Prostate gland (tissue), 2 donors: ENCODE measurements at regions not wholly inside any gene's neighbourhood (a gene's known extent, or its start where the extent isn't known, plus 50 kb on each side); places are given as distances from the start of the nearest gene placed in this dataset.
"Not testable (repeated sequence)": the region's sequence is repeated elsewhere in the genome, so short reads cannot be mapped to it uniquely, and the experiment has no call there.

Experiments
- DNase-seq: peaks from one replicate; pipeline ENCODE4 v3.0.0-alpha.2; 2019; ENCODE audit warnings: low spot score
- H3K27ac ChIP-seq, 2 donors: fragments of 200-600 bp; sonication (generic); 2 replicates each; pipeline ENCODE4 v1.5.1; 2017 to 2019
- H3K27me3 ChIP-seq: fragments of 200-600 bp; sonication (generic); replicated peaks from 2 replicates; pipeline ENCODE4 v1.5.1; 2019; ENCODE audit not compliant: insufficient read depth
- H3K36me3 ChIP-seq, 2 donors: fragments of 200-600 bp; sonication (generic); 1 replicate in 1 of 2; 2 replicates in 1 of 2; pipeline versions ENCODE4 v1.5.1 to v1.8.1; 2017 to 2019
- H3K4me1 ChIP-seq: fragments of 200-600 bp; sonication (generic); replicated peaks from 2 replicates; pipeline ENCODE4 v1.5.1; 2019
- H3K4me3 ChIP-seq, 2 donors: fragments of 200-600 bp; sonication (generic); 2 replicates each; pipeline ENCODE4 v1.5.1; 2017 to 2019
- H3K9me3 ChIP-seq: fragments of 200-600 bp; sonication (generic); 2 replicates; pipeline ENCODE4 v1.5.1; 2017
- POLR2A ChIP-seq: fragments of 450-650 bp; IDR thresholded peaks from one replicate; pipeline ENCODE4 v1.6.1; 2016; ENCODE audit warnings: antibody characterized with exemption, mild to moderate bottlenecking
- POLR2AphosphoS5 ChIP-seq: sonication (generic); formaldehyde crosslinking; IDR thresholded peaks from one replicate; pipeline ENCODE4 v1.6.1; 2017; ENCODE audit warnings: antibody characterized with exemption
- WGBS: methylation state at CpG from one replicate; pipeline ENCODE4 v1.1.5; 2018; 5-methylcytosine and 5-hydroxymethylcytosine counted together
- intact Hi-C: fragments of 100-400 bp; cut with DNase I; formaldehyde crosslinking; loops from one replicate; pipeline ENCODE4 v1.14.2; 2022
- TF ChIP-seq, protein P1 (sequence below), 4 experiments: fragments of 200-600 bp in 2 of 4; fragments of 450-650 bp in 2 of 4; sonication (generic) in 2 of 4; IDR thresholded peaks; 1 replicate in 3 of 4; 2 replicates in 1 of 4; pipeline ENCODE4 v1.5.1; 2016 to 2019; ENCODE audit warnings: antibody characterized with exemption in 4 of 4, mild to moderate bottlenecking in 2 of 4, moderate library complexity in 2 of 4

DNA sequence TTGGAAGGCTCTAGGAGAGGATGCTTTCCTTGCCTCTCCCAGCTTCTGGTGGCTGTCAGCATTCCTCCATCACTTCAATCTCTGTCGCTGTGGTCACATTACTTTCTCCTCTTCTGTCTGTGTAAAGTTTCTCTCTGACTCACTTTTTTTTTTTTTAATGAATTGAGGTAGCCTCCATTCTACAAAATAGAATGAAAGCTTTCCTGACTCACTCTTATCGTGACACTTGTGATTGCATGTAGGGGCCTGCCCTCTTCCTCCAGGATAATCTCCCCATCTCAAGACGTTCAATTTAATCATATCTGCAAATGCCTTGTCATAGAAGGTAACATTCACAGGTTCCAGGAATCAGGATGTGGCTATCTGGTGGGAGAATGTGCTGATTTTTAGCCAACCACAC is 153.5 kb upstream of the HMGA2 start:
- Histone ChIP-seq H3K27ac (no peak overlapping the region), H3K36me3 (no peaks in the 10 kb centered on the region), H3K27me3 (no peaks in the 10 kb centered on the region), H3K4me1 (no peaks in the 10 kb centered on the region), H3K4me3 (no peak overlapping the region), H3K9me3 (no peaks in the 10 kb centered on the region)
- DNase-seq = no peak
- TF ChIP-seq POLR2A (no peak), POLR2AphosphoS5 (no peak)
- TF ChIP-seq, protein P1, sequence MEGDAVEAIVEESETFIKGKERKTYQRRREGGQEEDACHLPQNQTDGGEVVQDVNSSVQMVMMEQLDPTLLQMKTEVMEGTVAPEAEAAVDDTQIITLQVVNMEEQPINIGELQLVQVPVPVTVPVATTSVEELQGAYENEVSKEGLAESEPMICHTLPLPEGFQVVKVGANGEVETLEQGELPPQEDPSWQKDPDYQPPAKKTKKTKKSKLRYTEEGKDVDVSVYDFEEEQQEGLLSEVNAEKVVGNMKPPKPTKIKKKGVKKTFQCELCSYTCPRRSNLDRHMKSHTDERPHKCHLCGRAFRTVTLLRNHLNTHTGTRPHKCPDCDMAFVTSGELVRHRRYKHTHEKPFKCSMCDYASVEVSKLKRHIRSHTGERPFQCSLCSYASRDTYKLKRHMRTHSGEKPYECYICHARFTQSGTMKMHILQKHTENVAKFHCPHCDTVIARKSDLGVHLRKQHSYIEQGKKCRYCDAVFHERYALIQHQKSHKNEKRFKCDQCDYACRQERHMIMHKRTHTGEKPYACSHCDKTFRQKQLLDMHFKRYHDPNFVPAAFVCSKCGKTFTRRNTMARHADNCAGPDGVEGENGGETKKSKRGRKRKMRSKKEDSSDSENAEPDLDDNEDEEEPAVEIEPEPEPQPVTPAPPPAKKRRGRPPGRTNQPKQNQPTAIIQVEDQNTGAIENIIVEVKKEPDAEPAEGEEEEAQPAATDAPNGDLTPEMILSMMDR (IDR thresholded peaks at IDR 0.05) = no peak
- WGBS = 63% methylated on average over 3 of the region's 3 CpGs
- intact Hi-C loops = no loop called here

DNA sequence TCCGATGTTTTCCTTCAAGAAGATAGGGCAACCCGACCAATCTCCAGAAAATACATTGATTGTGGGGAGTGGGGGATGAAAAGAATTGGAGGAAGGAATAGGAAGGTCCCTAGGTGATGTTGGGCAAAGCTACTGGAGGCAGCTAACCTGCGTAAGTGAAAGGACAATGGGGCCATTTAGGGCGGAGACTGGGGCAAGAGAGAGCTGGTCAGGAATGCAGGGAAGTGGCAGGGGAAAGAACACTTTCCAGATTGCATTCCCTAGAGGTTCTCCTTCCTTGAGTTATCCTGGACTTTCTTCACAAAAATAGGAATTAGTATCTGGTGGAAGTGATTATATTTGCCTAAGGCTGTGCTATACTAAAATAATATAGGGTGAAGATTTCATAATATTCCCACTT is 151.8 kb upstream of the HMGA2 start:
- intact Hi-C loops = no loop called here
- H3K9me3 ChIP-seq = no peaks in the 10 kb centered on the region
- no peak for TF ChIP-seq POLR2AphosphoS5
- TF ChIP-seq, protein P1 (IDR thresholded peaks at IDR 0.05) = no peak
- TF ChIP-seq POLR2A = no peak
- WGBS = 94% methylated on average over 4 of the region's 4 CpGs
- H3K36me3 ChIP-seq = no peaks in the 10 kb centered on the region
- H3K27ac ChIP-seq = no peak overlapping the region
- no peak overlapping the region for H3K4me3 ChIP-seq
- no peaks in the 10 kb centered on the region for H3K4me1 ChIP-seq
- H3K27me3 ChIP-seq = no peaks in the 10 kb centered on the region
- no peak for DNase-seq

DNA sequence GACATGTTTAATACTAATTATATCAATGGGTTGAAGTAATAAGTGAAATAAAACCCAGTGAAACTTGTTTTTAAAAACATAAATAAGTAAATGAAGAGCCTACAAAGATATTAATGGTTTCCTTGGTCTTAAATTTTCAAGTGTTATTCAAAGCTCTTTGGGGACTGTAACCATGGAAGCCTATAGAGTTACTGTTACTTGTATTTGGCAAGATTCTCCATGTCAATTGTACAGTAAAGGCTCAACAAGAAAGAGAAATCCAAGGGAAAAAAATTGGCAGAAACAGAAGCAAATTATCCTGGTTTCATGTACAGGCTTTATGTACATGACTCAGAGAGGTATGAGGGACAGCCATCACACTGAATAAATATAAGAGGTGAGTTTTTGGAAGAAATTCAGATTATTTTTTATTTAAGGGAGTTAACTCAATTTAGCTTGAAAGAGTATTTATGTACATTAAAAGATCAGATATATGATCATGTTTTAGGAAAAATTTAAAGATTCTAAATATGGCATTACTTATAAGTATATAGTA is 151.1 kb upstream of the HMGA2 start:
- Histone ChIP-seq H3K36me3 (no peaks in the 10 kb centered on the region), H3K4me1 (no peaks in the 10 kb centered on the region), H3K9me3 (no peaks in the 10 kb centered on the region), H3K27me3 (no peaks in the 10 kb centered on the region), H3K4me3 (no peak overlapping the region), H3K27ac (no peak overlapping the region)
- TF ChIP-seq, protein P1 (IDR thresholded peaks at IDR 0.05) = no peak
- TF ChIP-seq POLR2A = no peak
- no peak for TF ChIP-seq POLR2AphosphoS5
- intact Hi-C loops = no loop called here
- no peak for DNase-seq

DNA sequence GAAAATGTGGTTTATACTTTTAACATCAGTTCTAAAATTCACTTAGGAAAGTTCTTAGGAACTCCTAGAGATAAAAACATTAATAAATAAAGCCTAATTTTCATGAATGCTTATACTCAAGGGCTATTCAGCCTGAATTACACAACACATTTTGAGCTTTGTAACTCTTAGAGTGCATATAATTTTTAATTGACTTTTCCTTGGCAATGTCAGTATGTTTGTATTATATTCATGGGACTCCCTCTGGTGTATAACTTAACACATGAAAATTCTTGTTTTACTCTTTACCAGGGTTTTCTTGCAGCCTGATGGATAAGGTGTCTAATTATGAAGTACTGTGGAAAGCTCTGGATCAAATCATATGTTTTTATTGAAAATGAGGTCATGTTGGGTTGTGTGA is 150.6 kb upstream of the HMGA2 start:
- TF ChIP-seq POLR2A (no peak), POLR2AphosphoS5 (no peak)
- TF ChIP-seq, protein P1 (IDR thresholded peaks at IDR 0.05) = peak in 3 of 4 experiments; percentile 23 to 45 (median 30)
- intact Hi-C loops = no loop called here
- Histone ChIP-seq H3K36me3 (no peaks in the 10 kb centered on the region), H3K27me3 (no peaks in the 10 kb centered on the region), H3K4me3 (no peak overlapping the region), H3K4me1 (no peaks in the 10 kb centered on the region), H3K9me3 (no peaks in the 10 kb centered on the region), H3K27ac (no peak overlapping the region)
- DNase-seq = no peak

DNA sequence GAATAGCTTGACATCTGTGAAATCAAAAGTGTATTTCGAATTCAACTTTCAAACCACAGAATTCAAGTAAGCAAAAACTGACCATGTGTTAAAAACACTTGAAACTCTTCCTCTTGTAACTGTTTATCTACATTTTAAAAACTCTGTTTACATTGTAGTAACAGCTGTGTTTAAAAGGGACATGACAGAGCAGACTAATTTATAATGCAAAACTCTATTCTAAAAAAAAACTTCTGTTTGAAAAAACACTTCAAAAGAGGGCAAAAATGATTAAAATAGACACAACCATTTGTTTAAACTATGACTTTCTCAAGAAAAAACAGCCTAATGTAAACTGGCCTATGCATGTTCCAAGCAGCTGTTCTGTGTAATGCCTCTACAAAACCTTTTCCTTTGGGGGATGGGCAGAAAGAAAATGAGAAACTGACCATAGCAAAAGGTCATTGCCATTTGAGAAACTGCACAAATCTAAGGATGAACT is 149.1 kb upstream of the HMGA2 start:
- WGBS = 45% methylated on average over 1 of the region's 1 CpG
- TF ChIP-seq, protein P1 (IDR thresholded peaks at IDR 0.05) = no peak
- TF ChIP-seq POLR2A (no peak), POLR2AphosphoS5 (no peak)
- no peaks in the 10 kb centered on the region for H3K9me3 ChIP-seq
- no peak overlapping the region for H3K27ac ChIP-seq
- H3K36me3 ChIP-seq = no peaks in the 10 kb centered on the region
- intact Hi-C loops = no loop called here
- DNase-seq = no peak
- H3K4me1 ChIP-seq = no peaks in the 10 kb centered on the region
- no peak overlapping the region for H3K4me3 ChIP-seq
- no peaks in the 10 kb centered on the region for H3K27me3 ChIP-seq

DNA sequence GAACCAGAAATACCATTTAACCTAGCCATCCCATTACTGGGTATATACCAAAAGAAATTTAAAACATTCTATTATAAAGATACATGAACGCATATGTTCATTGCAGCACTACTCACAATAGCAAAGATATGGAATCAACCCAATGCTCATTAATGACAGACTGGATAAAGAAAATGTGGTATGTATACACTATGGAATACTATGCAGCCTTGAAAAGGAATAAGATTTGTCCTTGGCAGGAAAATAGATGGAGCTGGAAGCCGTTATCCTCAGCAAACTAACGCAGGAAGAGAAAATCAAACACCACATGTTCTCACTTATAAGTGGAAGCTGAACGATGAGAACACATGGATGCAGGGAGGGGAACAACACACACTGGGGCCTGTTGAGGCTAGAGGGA is 146.1 kb upstream of the HMGA2 start:
- H3K27me3 ChIP-seq, H3K9me3 ChIP-seq, intact Hi-C loops, H3K4me1 ChIP-seq, H3K4me3 ChIP-seq, H3K36me3 ChIP-seq, DNase-seq, H3K27ac ChIP-seq: not testable (repeated sequence)
- WGBS = 96% methylated on average over 4 of the region's 4 CpGs
